ENCODE measurements at regions not wholly inside any gene's neighbourhood (a gene's known extent, or its start where the extent isn't known, plus 50 kb on each side); places are given as distances from the start of the nearest gene placed in this dataset.
"Not testable (repeated sequence)": the region's sequence is repeated elsewhere in the genome, so short reads cannot be mapped to it uniquely, and the experiment has no call there.

- TF ChIP-seq RFXAP (CRISPR knock-in tag; IDR thresholded peaks at IDR 0.05; ENCODE audit: borderline replicate concordance) = no peak
- TF ChIP-seq CEBPB (IDR thresholded peaks at IDR 0.05; ENCODE audit: borderline replicate concordance, low read depth, low read length) = no peak
- TF ChIP-seq ATM (IDR thresholded peaks at IDR 0.05; ENCODE audit: borderline replicate concordance) = no peak
- Histone ChIP-seq H3K27ac (ENCODE audit: extremely low read length, insufficient read depth, low read length) (no peak overlapping the region), H3K9me3 (ENCODE audit: low read length) (peaks cover 33% of the 10 kb centered on the region), H3K4me2 (ENCODE audit: low read depth, low read length) (no peak overlapping the region), H3K4me1 (ENCODE audit: insufficient read depth, low read length) (no peaks in the 10 kb centered on the region), H3K36me3 (replicated peaks in 1 of 2; ENCODE audit: control insufficient read depth in 1 of 2, insufficient read depth in 2 of 2, low read length in 2 of 2) (no peaks in the 10 kb centered on the region), H3K4me3 (replicated peaks in 1 of 3; ENCODE audit: insufficient read depth in 1 of 3, low read depth in 2 of 3, low read length in 3 of 3) (no peak overlapping the region), H2AFZ (ENCODE audit: low read length) (no peak overlapping the region), H4K20me1 (ENCODE audit: insufficient read depth, low read length) (no peaks in the 10 kb centered on the region), H3K9ac (ENCODE audit: insufficient read depth, low read depth, low read length) (no peak overlapping the region), H3K79me2 (ENCODE audit: insufficient read depth, low read length) (no peaks in the 10 kb centered on the region), H3K27me3 (ENCODE audit: control insufficient read depth in 1 of 2, insufficient read depth in 2 of 2, low read length in 2 of 2) (no peaks in the 10 kb centered on the region)
- in situ Hi-C loops (cut with HindIII; ENCODE audit: extremely low pct_ligation_motif_present, low pct_unique_long_range_greater_than_20kb) (no loop called here), intact Hi-C loops (cut with micrococcal nuclease; ENCODE audit: unreplicated experiment) (no loop called here)
- BruUV-seq (replicated peaks) = no TSS peak
- ATAC-seq = no peak
- WGBS (ENCODE audit: low lambda C conversion rate) = 67% methylated on average over 1 of the region's 3 CpGs
- CTCF ChIA-PET (ENCODE audit: low intra/inter-chr PET ratio, low total read pairs) = no interaction called here
- FAIRE-seq = no peak
- POLR2A ChIA-PET = no interaction called here
- no peak for DNase-seq (ENCODE audit: low spot score)
These were observed 86.9 kb downstream of the ZNF783 start for GRCh38 chr7:149348758-149349369.

DNA sequence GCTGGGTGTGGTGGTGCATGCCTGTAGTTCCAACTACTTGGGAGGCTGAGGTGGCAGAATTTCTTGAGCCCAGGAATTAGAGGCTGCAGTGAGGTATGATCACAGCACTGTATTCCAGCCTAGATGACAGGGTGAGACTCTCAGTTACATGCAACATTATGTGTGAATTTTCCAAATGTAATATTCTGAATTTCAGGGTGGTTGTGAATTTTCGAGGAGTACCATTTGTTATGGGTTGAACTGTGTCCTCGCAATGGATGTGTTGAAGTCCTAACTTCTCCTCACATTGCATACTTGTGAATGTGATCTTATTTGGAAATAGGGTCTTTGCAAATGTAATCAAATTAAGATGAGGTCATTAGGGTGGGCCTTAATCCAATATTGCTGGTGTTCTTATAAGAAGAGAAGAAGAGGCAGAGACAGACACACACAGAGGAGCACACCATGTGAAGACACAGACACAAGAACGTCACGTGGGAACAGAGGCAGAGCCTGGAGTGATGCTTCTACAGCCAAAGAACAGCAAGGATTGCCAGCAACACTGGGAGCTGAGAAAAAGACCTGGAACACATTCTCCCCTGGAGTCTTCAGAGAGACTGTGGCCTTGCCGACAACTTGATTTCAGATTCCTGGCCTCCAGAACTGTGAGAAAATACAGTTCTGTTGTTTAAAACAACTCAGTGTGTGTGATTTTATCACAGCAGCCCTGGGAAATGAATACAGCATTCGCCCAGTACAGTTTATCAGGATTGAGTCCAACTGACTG lies 91.9 kb downstream of the ZNF783 start:
- ATAC-seq (no peak), FAIRE-seq (no peak), DNase-seq (ENCODE audit: low spot score) (no peak)
- TF ChIP-seq GLI4 (CRISPR knock-in tag; IDR thresholded peaks at IDR 0.05; ENCODE audit: borderline replicate concordance) (no peak), ZSCAN25 (CRISPR knock-in tag; IDR thresholded peaks at IDR 0.05) (no peak), MAFF (IDR thresholded peaks at IDR 0.05; ENCODE audit: low read depth, low read length) (no peak), ZNF263 (CRISPR knock-in tag; IDR thresholded peaks at IDR 0.05) (no peak), SMC3 (IDR thresholded peaks at IDR 0.05; ENCODE audit: low read length) (no peak), ZNF572 (CRISPR knock-in tag; IDR thresholded peaks at IDR 0.05) (no peak), FLYWCH1 (CRISPR knock-in tag; IDR thresholded peaks at IDR 0.05) (no peak)
- TF ChIP-seq, protein P1, sequence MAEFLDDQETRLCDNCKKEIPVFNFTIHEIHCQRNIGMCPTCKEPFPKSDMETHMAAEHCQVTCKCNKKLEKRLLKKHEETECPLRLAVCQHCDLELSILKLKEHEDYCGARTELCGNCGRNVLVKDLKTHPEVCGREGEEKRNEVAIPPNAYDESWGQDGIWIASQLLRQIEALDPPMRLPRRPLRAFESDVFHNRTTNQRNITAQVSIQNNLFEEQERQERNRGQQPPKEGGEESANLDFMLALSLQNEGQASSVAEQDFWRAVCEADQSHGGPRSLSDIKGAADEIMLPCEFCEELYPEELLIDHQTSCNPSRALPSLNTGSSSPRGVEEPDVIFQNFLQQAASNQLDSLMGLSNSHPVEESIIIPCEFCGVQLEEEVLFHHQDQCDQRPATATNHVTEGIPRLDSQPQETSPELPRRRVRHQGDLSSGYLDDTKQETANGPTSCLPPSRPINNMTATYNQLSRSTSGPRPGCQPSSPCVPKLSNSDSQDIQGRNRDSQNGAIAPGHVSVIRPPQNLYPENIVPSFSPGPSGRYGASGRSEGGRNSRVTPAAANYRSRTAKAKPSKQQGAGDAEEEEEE (CRISPR knock-in tag; IDR thresholded peaks at IDR 0.05; ENCODE audit: borderline replicate concordance) = no peak
- POLR2A ChIA-PET = no interaction called here
- BruUV-seq (replicated peaks) = no TSS peak
- Histone ChIP-seq H3K27ac (ENCODE audit: extremely low read length, insufficient read depth, low read length) (no peak overlapping the region), H3K4me2 (ENCODE audit: low read depth, low read length) (no peak overlapping the region), H3K79me2 (ENCODE audit: insufficient read depth, low read length) (no peaks in the 10 kb centered on the region), H3K4me3 (replicated peaks in 1 of 3; ENCODE audit: insufficient read depth in 1 of 3, low read depth in 2 of 3, low read length in 3 of 3) (no peak overlapping the region), H2AFZ (ENCODE audit: low read length) (no peak overlapping the region), H4K20me1 (ENCODE audit: insufficient read depth, low read length) (no peaks in the 10 kb centered on the region), H3K9me3 (ENCODE audit: low read length) (peaks cover 11% of the 10 kb centered on the region; the same call in 1 of the 2 replicates), H3K36me3 (replicated peaks in 1 of 2; ENCODE audit: control insufficient read depth in 1 of 2, insufficient read depth in 2 of 2, low read length in 2 of 2) (no peaks in the 10 kb centered on the region), H3K9ac (ENCODE audit: insufficient read depth, low read depth, low read length) (no peak overlapping the region), H3K27me3 (ENCODE audit: control insufficient read depth in 1 of 2, insufficient read depth in 2 of 2, low read length in 2 of 2) (peaks cover 1 to 6% of the 10 kb centered on the region in 2 experiments; a peak in 3 of 5 replicates), H3K4me1 (ENCODE audit: insufficient read depth, low read length) (no peaks in the 10 kb centered on the region)
- WGBS (ENCODE audit: low lambda C conversion rate) = 18% methylated on average over 6 of the region's 6 CpGs
- CTCF ChIA-PET (ENCODE audit: low intra/inter-chr PET ratio, low total read pairs) = no interaction called here
- in situ Hi-C loops (cut with HindIII; ENCODE audit: extremely low pct_ligation_motif_present, low pct_unique_long_range_greater_than_20kb) (no loop called here), intact Hi-C loops (cut with micrococcal nuclease; ENCODE audit: unreplicated experiment) (no loop called here)

DNA sequence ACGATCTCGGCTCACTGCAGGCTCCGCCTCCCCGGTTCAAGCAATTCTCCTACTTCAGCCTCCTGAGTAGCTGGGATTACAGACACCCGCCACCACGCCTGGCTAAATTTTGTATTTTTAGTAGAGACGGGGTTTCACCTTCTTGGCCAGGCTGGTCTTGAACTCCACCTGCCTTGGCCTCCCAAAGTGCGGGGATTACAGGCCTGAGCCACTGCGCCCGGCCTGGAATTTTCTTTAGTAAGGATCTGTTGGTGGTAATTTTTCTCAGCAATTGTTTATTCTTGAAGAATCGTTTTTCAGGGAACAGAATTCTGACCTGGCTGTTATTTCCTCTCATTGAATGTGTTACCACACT lies 93.0 kb downstream of the ZNF783 start:
- BruUV-seq (replicated peaks); H3K9ac ChIP-seq (ENCODE audit: insufficient read depth, low read depth, low read length); H3K79me2 ChIP-seq (ENCODE audit: insufficient read depth, low read length); intact Hi-C loops (cut with micrococcal nuclease; ENCODE audit: unreplicated experiment); H3K9me3 ChIP-seq (ENCODE audit: low read length); H4K20me1 ChIP-seq (ENCODE audit: insufficient read depth, low read length); ATAC-seq; H3K36me3 ChIP-seq (replicated peaks in 1 of 2; ENCODE audit: control insufficient read depth in 1 of 2, insufficient read depth in 2 of 2, low read length in 2 of 2); FAIRE-seq; H3K27ac ChIP-seq (ENCODE audit: extremely low read length, insufficient read depth, low read length); in situ Hi-C loops (cut with HindIII; ENCODE audit: extremely low pct_ligation_motif_present, low pct_unique_long_range_greater_than_20kb); H3K27me3 ChIP-seq (ENCODE audit: control insufficient read depth in 1 of 2, insufficient read depth in 2 of 2, low read length in 2 of 2); H3K4me2 ChIP-seq (ENCODE audit: low read depth, low read length); CTCF ChIA-PET (ENCODE audit: low intra/inter-chr PET ratio, low total read pairs); H3K4me1 ChIP-seq (ENCODE audit: insufficient read depth, low read length); H3K4me3 ChIP-seq (replicated peaks in 1 of 3; ENCODE audit: insufficient read depth in 1 of 3, low read depth in 2 of 3, low read length in 3 of 3); H2AFZ ChIP-seq (ENCODE audit: low read length); DNase-seq (ENCODE audit: low spot score); POLR2A ChIA-PET: not testable (repeated sequence)
- WGBS (ENCODE audit: low lambda C conversion rate) = 50% methylated on average over 11 of the region's 11 CpGs

Data from HepG2 (cell line).